Forelimb muscle (tissue), 1 donor: ENCODE measurements at regions not wholly inside any gene's neighbourhood (a gene's known extent, or its start where the extent isn't known, plus 50 kb on each side); places are given as distances from the start of the nearest gene placed in this dataset.

Experiments used
- DNase-seq: peaks from one replicate; pipeline ENCODE4 v3.0.0-alpha.2; 2013; ENCODE audit warnings: low read depth

DNA sequence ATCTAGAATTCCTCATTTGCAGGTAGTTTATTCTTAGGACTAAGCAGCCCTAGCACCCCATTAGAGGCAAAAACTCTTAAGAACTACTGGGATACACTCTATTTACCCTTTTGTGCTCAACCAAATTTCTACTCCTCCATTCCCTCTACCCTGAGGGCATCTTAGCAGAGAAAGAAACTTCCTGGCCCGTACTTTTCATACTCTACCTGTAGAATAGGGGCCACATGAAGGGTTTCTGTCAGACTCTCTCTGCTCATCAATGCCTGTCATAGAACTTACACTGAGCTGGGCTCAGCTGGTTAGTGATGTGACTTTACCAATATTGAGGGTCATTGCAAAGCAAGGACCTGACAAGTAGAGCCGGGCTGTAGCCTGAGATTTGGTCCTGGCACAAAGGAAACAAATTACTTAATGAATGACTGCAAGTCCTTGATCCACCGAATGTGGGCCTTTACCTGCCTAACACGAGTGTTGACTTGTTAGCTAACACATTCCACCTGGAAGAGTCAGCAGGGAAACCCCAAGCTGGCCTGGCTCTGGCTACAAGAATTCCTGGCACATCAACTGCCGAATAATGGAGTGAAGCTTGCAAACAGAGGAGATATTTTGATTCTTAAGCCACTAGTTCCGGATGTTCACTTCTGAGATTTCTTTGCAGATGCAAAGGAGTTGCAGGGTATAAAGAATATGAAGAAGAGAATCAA is 280.5 kb upstream of the JAG1 start:
- DNase-seq: no peak

DNA sequence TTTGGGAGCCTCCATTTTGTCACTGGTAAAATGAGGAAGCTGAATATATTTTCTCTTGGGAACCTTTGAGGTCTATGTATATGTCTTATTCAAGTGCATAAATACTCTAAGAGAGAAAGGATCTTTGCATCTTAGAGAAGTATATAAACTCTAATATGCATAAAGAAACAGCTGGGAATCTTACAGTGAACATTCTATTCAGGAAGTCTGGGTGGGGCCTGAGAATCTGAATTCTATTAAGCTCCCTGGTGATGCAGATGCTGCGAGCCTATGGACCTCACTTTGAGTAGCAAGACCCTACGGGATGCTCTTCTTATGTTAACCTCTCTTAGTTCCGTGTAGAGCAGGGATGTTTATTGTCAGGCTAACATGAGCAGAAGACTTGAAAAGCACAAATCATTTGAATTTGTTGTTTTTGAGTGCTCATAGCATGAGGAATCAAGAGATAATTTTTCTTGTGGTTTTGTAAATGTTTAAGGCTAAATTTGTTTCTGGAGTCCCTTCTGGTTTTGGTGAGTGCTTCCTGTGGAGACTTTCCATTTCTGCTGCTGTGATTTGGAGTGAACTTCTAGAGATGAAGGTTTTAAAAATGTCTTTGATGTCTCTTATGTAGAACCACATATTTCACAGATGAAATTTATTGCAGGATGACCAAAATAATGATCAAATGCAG is 281.2 kb upstream of the JAG1 start:
- DNase-seq: no peak

DNA sequence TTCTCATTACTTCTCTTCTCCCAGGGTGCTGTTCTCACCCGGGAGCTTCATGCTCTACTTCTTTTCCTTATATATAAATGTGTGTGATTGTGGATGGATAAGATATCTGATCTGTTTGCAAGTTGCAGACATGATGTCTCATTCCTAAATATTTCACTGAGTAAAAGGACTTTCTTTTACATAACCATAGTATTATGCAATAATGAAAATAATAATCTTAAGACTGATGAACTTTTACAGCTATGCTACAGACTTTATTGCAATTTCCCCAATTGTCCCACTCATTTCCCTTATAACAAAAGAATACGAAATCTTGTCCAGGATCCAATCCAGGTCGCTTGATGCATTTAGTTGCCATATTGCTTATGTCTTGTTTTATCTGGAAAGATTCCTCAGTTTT is 284.5 kb upstream of the JAG1 start:
- no peak for DNase-seq

DNA sequence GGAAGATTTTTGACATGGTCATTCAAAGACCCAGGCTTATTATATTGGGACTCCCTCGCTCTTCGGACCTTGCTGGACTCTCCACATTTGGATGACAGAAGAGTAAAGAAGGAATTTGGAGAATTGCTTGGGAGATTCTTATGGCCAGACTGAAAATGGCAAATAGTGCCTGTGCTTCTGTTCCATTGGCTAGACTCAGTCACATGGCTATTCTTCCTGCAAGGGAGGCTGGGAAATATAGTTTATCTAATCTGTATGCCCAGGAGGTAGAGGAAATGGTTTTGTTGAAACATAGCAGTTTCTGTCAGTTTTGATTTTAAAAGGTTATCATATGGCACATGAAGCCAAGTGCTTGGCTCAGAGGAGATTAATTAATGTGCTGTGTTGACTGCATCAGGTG is 286.6 kb upstream of the JAG1 start:
- DNase-seq: no peak

DNA sequence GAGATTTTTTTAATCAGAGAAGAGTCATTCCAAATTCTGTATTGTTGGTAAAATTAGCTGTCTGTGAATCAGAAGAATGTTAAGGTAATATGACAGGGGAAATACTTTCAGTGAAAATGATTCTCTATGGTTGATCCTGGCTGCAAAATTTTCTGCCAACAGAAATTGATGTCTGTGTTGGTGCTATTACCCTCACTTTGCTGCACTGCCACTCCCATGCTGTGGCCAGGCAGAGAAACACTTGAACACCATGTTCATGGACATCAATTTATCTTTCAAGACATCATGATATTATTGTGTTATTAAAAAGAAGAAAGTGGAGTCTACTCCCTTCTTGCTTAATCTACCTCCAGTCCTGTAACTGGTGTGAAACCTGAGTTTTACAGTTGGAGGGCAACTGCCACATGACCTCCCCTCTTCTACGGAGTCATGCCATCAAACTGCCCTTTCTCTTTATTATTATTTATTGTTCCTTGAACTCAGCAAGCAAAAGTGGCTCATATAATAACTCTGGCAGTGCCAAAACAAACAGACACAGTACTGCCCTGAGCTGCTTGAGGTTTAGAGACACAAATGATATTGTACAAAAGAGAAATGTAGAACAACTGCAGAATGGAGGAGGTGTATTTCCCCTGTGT is 288.0 kb upstream of the JAG1 start:
- DNase-seq: no peak

DNA sequence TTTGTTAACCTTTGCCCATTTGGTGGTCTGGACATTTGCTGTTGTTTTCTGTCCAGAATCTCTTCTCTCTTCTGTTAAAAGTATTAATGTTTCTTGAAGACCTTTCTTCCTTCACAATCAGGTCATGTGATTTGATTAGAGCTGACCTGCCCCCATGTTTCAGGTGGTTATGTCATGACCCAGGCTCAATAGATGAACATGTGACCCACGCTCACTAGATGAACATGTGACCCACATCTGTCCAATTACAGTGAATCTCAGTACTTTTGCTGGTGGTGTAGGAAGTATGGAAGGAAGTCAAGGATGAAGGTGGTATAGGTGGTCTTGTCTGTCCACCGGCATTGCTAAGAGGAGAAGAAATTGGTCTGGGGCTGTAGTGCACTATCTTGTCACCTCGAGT is 289.1 kb upstream of the JAG1 start:
- no peak for DNase-seq

DNA sequence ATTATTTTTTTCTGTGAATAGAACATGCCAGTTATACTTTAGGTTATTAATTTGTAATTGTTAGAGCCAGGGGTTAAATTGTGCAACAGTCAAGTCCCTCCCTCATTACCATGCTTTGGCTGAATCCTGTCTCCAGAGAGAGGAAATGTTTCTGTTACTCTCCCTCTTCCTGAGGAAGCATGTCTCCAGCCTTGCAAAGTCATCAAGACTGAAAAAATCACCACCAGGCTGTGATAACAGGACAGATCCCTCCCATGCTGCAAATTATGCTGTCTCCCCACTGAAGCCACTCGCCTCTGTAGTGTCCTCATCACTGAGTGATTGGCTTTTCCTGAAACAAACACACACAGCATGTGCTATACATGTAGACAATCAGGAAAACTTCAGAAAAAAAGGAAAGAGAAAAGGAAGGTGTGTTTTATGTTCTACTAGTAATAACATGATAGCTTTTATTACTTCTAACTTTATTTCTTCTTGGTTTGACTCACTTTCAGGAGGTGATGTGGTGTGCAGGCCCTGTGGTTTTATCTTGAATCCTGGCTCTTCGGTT is 290.0 kb upstream of the JAG1 start:
- no peak for DNase-seq

DNA sequence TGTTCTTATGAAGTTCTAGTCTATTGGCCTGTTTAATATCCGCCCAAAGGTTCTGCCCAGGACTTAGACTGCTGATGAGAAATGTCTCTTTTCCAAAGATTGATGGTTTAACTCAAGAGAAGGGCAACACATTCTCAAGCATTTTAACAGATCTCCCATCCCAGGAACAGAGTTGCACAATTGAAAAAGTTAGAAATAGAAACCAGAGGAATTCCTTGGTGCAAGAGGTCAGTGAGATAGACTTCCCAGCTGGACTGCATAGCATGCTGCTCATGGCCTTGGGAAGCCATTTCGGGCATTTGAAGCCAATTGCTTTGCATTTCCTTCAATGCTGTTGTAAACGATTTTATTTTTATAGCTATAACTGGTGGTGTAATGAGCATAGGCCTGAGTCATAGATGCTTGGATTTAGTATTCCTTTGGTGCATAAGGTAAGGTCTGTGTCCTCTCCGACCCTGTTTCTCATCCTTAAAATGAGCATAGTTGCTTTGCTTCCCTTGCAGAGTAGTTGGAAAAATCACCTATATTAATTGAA is 292.2 kb upstream of the JAG1 start:
- no peak for DNase-seq

DNA sequence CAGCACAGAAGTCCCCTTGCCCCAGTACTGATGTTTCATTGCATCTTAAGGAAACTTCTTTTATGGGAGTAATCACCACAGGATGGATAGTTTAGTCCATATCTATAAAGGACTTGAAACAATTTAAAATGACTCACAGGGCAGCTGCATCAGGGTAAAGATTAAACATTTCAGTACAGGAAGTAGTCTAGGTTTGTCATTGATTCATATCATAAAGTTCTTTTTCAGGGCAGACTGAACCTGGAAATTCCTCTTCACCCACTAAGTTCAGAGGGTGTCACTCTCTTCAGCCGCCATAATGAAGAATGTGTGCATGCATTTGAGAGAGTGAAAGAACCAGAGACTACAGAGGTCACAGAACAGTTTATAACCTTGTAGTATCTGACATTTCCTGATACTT is 296.3 kb upstream of the JAG1 start:
- DNase-seq: no peak

DNA sequence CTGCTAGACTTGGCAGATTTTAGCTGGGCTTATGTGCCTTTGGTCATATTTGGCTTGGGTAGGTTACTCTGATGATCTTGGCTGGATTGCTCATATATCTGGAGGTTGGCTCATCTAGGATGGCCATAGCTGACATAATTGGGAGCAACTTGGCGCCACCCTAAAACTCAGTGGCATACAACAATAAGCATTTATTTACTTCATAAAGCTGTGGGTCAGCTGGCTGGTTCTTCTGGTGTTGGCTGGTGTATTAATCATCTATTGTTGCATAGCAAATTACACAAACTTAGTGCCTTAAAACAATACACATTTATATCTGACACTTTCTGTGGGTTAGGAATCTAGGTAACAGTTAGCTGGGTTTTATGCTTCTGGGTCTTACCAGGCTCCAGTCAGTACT is 297.3 kb upstream of the JAG1 start:
- DNase-seq: no peak

DNA sequence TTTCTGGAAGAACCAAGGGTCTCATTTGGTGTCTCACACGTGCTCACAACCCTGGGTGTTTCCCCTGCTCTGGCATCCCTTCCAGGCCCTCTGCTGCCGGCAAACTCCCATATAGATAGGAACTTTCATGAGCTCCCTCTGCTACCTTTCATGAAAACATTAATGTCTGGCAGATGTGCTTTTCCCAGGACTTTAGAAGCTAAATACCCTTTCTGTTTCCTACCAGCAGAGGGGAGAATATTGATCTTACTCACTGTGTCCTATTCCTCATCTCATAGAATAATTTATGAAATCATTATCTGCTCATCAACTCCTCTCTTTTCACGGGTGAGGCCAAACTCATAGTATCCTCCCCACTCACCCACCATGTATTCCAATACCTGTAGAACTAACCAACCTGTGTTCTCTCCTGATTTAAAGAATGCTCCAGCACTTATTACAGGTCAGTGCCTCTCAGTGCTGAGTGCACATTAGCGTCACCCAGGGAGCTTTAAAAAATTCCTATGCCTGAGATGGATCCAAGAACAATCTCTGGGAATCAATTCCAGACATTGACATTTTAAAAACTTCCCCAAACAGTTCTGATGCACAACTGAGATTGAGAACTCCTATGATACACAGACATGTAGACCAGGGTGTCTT is 298.5 kb upstream of the JAG1 start:
- DNase-seq: no peak

DNA sequence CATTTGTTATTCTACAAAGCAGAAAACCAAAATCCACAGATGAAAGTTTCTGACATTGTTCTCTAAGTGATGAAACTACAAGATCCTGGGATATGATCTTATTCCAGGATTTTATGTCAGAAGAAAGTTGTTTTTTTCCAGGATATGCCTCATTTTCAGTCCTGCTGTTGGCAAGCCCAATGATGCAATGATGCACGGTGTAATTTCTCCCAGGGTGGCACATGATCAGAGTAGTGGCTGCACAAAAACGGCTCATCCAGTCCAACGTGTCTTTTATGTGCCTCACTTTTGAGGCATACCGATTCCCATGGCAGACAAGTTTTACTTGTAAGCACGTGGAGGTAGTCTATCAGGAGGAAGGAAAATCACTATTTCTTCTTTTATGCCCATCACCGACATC is 302.3 kb upstream of the JAG1 start:
- no peak for DNase-seq

DNA sequence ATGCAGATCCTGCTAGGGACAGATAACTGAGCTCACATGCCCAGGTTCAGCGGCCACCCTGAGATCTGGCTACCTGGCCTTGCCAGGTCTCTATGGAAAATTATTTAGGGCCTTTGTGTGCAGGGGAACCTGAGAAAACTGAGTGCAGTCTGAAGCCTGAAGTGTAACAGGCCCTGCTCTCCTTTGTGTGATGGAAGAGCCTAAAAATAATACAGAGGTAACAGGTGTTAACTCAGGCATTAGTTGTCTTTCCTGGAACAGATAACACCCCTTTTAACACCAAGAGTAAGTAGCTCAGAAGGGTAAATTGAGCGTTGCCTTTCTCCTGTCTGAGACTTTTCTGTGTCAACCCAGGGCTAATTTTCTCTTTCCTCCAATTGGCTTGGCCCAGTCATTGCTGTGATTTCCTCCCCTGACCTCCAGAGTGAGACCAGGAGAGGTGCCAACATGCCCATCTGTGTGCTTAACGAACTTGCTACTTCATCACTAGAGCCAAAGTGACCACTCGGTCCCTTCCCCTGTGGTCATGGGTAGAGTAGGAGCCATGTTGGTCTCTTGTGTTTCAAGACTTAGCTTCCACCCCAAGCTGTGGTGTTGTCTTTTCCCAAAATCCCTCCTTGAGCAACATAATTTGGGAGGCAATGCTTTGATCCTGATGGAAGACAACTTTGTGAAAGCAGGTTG is 304.4 kb upstream of the JAG1 start:
- no peak for DNase-seq

DNA sequence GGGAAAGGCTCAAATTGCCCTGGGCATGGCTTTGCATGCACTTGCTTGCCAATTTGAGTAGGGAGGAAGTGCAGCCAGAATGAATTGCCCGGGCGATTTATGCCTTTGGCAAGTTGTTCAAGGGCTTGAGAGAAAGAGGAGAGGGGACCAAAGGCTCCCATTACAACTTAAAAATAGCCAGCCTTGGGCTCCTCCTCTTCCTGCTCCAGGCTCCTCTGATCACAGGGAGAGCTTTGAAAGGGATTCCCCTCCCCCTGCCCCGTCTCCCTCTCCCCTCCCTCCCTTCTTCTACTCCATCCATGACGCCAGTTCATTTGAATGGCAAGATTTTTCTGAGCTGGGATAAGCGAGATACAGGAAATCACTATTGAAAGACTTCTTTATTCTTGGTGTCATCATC is 304.9 kb upstream of the JAG1 start:
- no peak for DNase-seq

DNA sequence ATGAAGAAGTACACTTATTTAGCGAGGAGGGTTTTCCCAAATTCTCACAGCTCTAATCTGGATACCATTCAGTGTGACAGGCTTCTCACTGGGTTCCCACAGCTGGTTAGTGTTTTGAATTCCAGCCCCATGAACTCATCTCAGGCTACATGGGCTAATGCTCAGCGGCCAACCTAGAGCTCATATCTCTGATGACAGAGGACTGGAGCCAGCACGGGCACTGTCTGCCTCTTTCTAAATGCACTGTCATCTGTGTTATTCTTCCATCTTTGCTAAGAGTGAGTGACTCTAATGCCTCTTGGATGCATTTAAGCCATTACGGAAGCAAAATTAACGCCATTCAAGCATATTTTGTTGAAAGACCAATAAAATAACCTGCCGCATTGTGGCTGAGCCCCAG is 308.9 kb upstream of the JAG1 start:
- DNase-seq: no peak

DNA sequence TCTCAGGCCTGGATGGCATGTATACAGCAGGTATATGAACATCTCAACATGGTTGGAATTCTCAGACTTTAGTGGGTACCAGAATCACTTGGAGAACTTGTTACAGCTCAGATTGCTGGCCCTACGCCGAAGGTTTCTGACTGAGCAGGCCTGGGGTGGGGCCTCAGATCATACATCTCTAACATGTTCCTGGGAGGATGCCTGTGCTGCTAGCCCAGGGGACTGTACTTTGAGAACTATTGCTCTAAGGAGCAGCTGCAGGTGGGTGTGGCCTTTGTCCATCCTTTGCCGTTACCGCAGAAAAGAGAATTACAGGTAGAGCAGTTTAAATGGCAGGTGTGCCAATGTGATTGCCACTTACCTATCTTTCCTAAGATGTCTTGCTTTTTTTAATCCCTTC is 310.5 kb upstream of the JAG1 start:
- DNase-seq: no peak

DNA sequence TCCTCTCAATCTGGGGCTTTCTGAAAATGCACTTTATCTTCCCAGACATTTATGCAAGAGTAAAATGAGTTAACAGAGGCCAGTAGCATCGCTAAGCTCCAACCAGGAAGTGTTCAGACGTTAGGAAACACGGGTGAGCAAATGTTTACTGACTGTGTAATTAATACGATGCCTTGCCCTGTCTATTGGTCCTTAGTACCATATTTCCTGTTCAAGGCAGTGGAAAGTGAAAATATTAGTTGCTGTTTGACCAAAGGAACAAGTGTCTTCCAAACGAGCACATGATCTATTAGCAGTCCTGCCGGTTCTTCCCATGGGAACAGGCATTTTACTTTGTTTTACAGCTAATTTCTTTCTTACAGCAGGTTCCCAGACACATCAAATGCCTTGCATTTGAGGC is 311.1 kb upstream of the JAG1 start:
- DNase-seq: no peak

DNA sequence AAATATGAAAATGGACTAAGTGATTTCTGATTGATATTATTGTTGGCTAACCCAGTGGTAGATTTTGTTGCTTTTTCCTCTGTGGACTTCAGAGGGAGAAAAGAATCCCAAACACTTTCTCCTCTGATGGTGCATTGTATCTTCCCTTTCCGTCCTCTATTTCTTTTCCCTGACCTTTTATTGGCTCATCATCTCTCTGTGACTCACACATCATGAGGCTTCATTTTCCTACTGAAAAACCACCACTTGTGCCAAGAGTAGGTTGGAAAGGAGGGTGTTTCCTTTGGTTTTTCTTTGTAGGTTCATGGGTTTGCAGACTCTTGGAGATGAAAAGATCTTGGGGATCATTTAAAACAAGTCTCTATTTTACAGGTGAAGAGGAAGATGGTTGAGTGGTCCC is 311.7 kb upstream of the JAG1 start:
- no peak for DNase-seq

DNA sequence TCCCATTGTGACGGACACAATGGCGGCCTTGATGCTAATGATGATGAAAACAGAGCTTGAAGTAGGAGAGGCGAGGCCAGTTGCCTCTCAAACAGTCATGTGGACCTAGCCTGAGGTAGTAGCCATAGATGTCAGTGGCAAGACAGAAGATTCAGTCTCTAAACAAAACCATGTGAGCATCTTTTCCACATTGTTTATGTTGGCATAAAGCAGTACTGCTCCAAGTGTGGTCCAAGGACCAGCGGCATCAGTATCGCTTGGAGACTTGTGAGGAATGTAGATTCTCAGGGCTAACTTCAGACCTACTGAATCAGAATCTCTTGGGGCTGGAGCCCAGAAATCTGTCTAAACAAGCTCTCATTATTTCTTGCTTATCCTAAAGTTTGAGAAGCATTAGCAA is 312.8 kb upstream of the JAG1 start:
- DNase-seq: no peak

DNA sequence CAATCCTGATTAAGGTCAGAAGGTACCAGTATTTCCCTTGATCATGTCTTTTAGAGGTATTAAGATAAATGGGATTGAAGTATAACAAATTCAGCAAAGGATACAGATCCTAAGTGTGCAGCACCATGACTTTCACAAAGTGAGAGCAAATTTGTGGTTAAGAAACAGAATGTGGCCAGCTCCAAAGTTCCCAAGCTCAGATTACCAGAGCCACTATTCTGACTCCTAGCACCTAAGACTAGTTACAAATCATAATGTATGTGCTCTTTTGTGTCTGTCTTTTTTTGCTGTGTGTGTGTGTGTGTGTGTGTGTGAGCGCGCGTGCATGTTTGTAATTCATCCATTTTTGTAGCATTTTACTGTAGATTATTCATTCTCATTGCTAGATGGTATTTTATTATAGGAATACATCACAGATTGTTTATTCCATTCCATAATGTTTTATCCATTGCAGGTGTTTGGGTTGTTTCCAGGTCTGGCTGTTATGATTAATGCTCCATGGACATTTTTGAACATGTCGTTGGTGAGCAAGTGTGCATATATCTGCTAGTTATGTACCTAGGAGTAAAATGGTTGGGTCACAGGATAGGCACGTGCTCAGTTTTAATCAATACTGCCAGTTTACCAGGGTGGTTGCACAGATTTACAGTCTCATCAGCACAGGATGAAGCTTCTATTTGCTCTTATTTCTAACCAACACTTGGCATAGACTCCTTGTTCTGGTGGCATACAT is 314.0 kb upstream of the JAG1 start:
- no peak for DNase-seq
